Hematopoietic multipotent progenitor cell (in vitro differentiated cells): ENCODE measurements at regions not wholly inside any gene's neighbourhood (a gene's known extent, or its start where the extent isn't known, plus 50 kb on each side); places are given as distances from the start of the nearest gene placed in this dataset.
"Not testable (repeated sequence)": the region's sequence is repeated elsewhere in the genome, so short reads cannot be mapped to it uniquely, and the experiment has no call there.

Experiments used
- DNase-seq, 3 donors: peaks; one replicate each; pipeline ENCODE4 v3.0.0-alpha.2; 2011 to 2015; ENCODE audit warnings: low read depth in 2 of 3, low spot score in 2 of 3

GRCh38 chr2:17156086-17156485 is 362.2 kb downstream of the RAD51AP2 start:
- DNase-seq, result no peak

- no peak for DNase-seq
Observed at GRCh38 chr2:17149945-17150344, 368.3 kb downstream of the RAD51AP2 start.

GRCh38 chr2:17148407-17149145 is 369.7 kb downstream of the RAD51AP2 start:
- DNase-seq, result peak in 2 of 3 donors; percentile 20 to 27

GRCh38 chr2:17146358-17146757 is 371.9 kb downstream of the RAD51AP2 start:
- DNase-seq, result no peak

- no peak for DNase-seq
Observed at GRCh38 chr2:17136877-17137276, 381.4 kb downstream of the RAD51AP2 start.

- no peak for DNase-seq
Observed at GRCh38 chr2:17136231-17136630, 382.0 kb downstream of the RAD51AP2 start.

GRCh38 chr2:17135619-17136018 is 382.6 kb downstream of the RAD51AP2 start:
- no peak for DNase-seq

GRCh38 chr2:17133052-17133671 is 385.1 kb downstream of the RAD51AP2 start:
- DNase-seq, result peak in 1 of 3 donors; percentile 21

- not testable (repeated sequence) for DNase-seq
Observed at GRCh38 chr2:17130627-17131026, 387.6 kb downstream of the RAD51AP2 start.

- DNase-seq, result no peak
Observed at GRCh38 chr2:17125989-17126620, 392.1 kb downstream of the RAD51AP2 start.

GRCh38 chr2:17124575-17125318 is 393.5 kb downstream of the RAD51AP2 start:
- DNase-seq, result no peak

GRCh38 chr2:17122887-17123501 is 395.2 kb downstream of the RAD51AP2 start:
- DNase-seq, result peak in 2 of 3 donors; percentile 95 to 98

GRCh38 chr2:17115466-17115865 is 402.8 kb downstream of the RAD51AP2 start:
- DNase-seq, result no peak

- no peak for DNase-seq
Observed at GRCh38 chr2:17115042-17115441, 403.2 kb downstream of the RAD51AP2 start.

- no peak for DNase-seq
Observed at GRCh38 chr2:17107871-17108270, 410.4 kb downstream of the RAD51AP2 start.

GRCh38 chr2:17107151-17107550 is 411.1 kb downstream of the RAD51AP2 start:
- DNase-seq, result no peak

- no peak for DNase-seq
Observed at GRCh38 chr2:17106418-17106817, 411.8 kb downstream of the RAD51AP2 start.

GRCh38 chr2:17104454-17104853 is 413.8 kb downstream of the RAD51AP2 start:
- DNase-seq, result no peak

- no peak for DNase-seq
Observed at GRCh38 chr2:17101596-17101995, 416.6 kb downstream of the RAD51AP2 start.

- no peak for DNase-seq
Observed at GRCh38 chr2:17101091-17101490, 417.1 kb downstream of the RAD51AP2 start.

- no peak for DNase-seq
Observed at GRCh38 chr2:17095340-17095739, 422.9 kb downstream of the RAD51AP2 start.
